SH-SY5Y (cell line): ENCODE measurements at regions not wholly inside any gene's neighbourhood (a gene's known extent, or its start where the extent isn't known, plus 50 kb on each side); places are given as distances from the start of the nearest gene placed in this dataset.

ENCODE experiments used
- GATA2 ChIP-seq: IDR thresholded peaks from 2 replicates; pipeline ENCODE4 v1.6.1; 2011; ENCODE audit warnings: mild to moderate bottlenecking, low read depth, low read length
- GATA3 ChIP-seq: IDR thresholded peaks from 2 replicates; pipeline ENCODE4 v1.6.1; 2011; ENCODE audit warnings: low read depth, mild to moderate bottlenecking, low read length, moderate library complexity

GRCh38 chr2:51472300-51472699, 440.4 kb upstream of the NRXN1 start:
- TF ChIP-seq GATA3: no peak
- TF ChIP-seq GATA2: no peak
